ENCODE measurements at regions not wholly inside any gene's neighbourhood (a gene's known extent, or its start where the extent isn't known, plus 50 kb on each side); places are given as distances from the start of the nearest gene placed in this dataset.

GRCh38 chr3:72320095-72320954, 527.9 kb downstream of the SHQ1 start:
- FAIRE-seq (no peak), DNase-seq (ENCODE audit: low read depth in 1 of 2, low spot score in 2 of 2) (no peak)
- Histone ChIP-seq H3K9me3 (ENCODE audit: insufficient read depth in 2 of 2, low read depth in 1 of 2, low read length in 1 of 2) (no peaks in the 10 kb centered on the region), H3K9ac (replicated peaks in 1 of 4; ENCODE audit: extremely low read depth in 1 of 4, low read depth in 3 of 4, low read length in 3 of 4) (no peak overlapping the region), H3K36me3 (ENCODE audit: control insufficient read depth in 2 of 4, insufficient read depth in 4 of 4, low read length in 3 of 4) (no peaks in the 10 kb centered on the region), H4K91ac (replicated peaks; ENCODE audit: insufficient read length, low read length) (no peak overlapping the region), H3K27ac (ENCODE audit: low read depth, low read length) (no peak overlapping the region), H2BK12ac (ENCODE audit: low read depth, low read length) (no peak overlapping the region), H3K4ac (replicated peaks; ENCODE audit: insufficient read length, low read depth, low read length) (no peak overlapping the region), H3K79me1 (ENCODE audit: low read depth, low read length) (no peaks in the 10 kb centered on the region), H2AFZ (ENCODE audit: low read length) (no peak overlapping the region), H4K20me1 (replicated peaks in 1 of 2; ENCODE audit: control insufficient read depth in 1 of 2, insufficient read depth in 2 of 2, low read length in 2 of 2) (no peaks in the 10 kb centered on the region), H3K4me3 (ENCODE audit: extremely low read depth in 1 of 4, insufficient read depth in 2 of 4, low read depth in 3 of 4, low read length in 4 of 4) (no peak overlapping the region), H2BK20ac (ENCODE audit: low read length) (no peak overlapping the region), H3K27me3 (replicated peaks in 1 of 4; ENCODE audit: control insufficient read depth in 3 of 4, extremely low read depth in 1 of 4, insufficient read depth in 3 of 4, low read length in 3 of 4) (no peaks in the 10 kb centered on the region; a peak in 1 of 7 replicates), H3K56ac (replicated peaks; ENCODE audit: insufficient read length, low read depth, low read length) (no peak overlapping the region), H4K8ac (ENCODE audit: extremely low read depth, insufficient read depth, low read length) (no peak overlapping the region), H3K23me2 (ENCODE audit: low read depth, low read length) (peaks cover 1% of the 10 kb centered on the region; the same call in 1 of the 2 replicates), H2AK5ac (ENCODE audit: low read depth, low read length) (no peak overlapping the region), H2BK15ac (ENCODE audit: low read length) (no peak overlapping the region), H3K14ac (ENCODE audit: insufficient read length) (no peak overlapping the region), H3K18ac (ENCODE audit: extremely low read depth, low read length) (no peak overlapping the region), H3K79me2 (ENCODE audit: control insufficient read depth in 1 of 2, insufficient read depth in 2 of 2, low read length in 2 of 2) (no peaks in the 10 kb centered on the region), H4K5ac (ENCODE audit: insufficient read length, low read depth, low read length) (no peak overlapping the region), H3K23ac (ENCODE audit: insufficient read length) (no peak overlapping the region), H2BK120ac (replicated peaks; ENCODE audit: low read depth, low read length) (no peak overlapping the region), H2BK5ac (ENCODE audit: low read depth, low read length) (no peak overlapping the region), H3K4me2 (ENCODE audit: insufficient read depth in 1 of 2, low read depth in 2 of 2, low read length in 2 of 2) (no peak overlapping the region), H3K4me1 (replicated peaks in 1 of 4; ENCODE audit: control insufficient read depth in 3 of 4, insufficient read depth in 4 of 4, low read length in 3 of 4) (no peaks in the 10 kb centered on the region)
- 88% methylated on average over 17 of the region's 17 CpGs; no CpG with 5 or more reads in 1 of the 2 experiments for WGBS, 2 experiments (ENCODE audit: extremely low coverage in 1 of 2, insufficient coverage in 1 of 2, insufficient read length in 1 of 2, insufficient replicate concordance in 2 of 2, low coverage in 1 of 2, low lambda C conversion rate in 2 of 2, missing lambda C conversion rate in 1 of 2)
- ChIA-PET CTCF (ENCODE audit: partially characterized antibody) (interaction anchor here (0.8 kb wide), 1 partner anchor 13 kb away, joined by 3 read pairs; no protein-coding TSS in a partner anchor), POLR2A (ENCODE audit: partially characterized antibody) (no interaction called here)
- no peak for TF ChIP-seq RNF2 (IDR thresholded peaks at IDR 0.05; ENCODE audit: borderline replicate concordance, low read depth, low read length, missing control alignments, poor library complexity, severe bottlenecking)
- TF ChIP-seq PHF8 (conservative IDR thresholded peaks at IDR 0.05; ENCODE audit: low read depth, low read length) = no peak
- no peak for TF ChIP-seq POU5F1 (IDR thresholded peaks at IDR 0.05; ENCODE audit: low read depth, low read length)
- no peak for TF ChIP-seq TCF12 (IDR thresholded peaks at IDR 0.05; ENCODE audit: low read depth, low read length)
- no peak for TF ChIP-seq TEAD4 (IDR thresholded peaks at IDR 0.05; ENCODE audit: low read depth, low read length)
- TF ChIP-seq SIRT6 (IDR thresholded peaks at IDR 0.05; ENCODE audit: low read length) = no peak
- no peak for TF ChIP-seq KDM1A (IDR thresholded peaks at IDR 0.05; ENCODE audit: borderline replicate concordance, low read length)
- TF ChIP-seq BRCA1 (IDR thresholded peaks at IDR 0.05; ENCODE audit: low read depth, low read length) = no peak
- no peak for TF ChIP-seq EGR1 (IDR thresholded peaks at IDR 0.05; ENCODE audit: borderline replicate concordance, low read depth, low read length)

Measured in H1 (cell line).